GM12878 (cell line): ENCODE measurements at regions not wholly inside any gene's neighbourhood (a gene's known extent, or its start where the extent isn't known, plus 50 kb on each side); places are given as distances from the start of the nearest gene placed in this dataset.

Experiments used
- BCL11A ChIP-seq: IDR thresholded peaks from 2 replicates; pipeline ENCODE4 v1.6.1; 2011; ENCODE audit warnings: low read depth, low read length
- CREB1 ChIP-seq: IDR thresholded peaks from 2 replicates; pipeline ENCODE4 v1.6.1; 2012; ENCODE audit warnings: low read depth, mild to moderate bottlenecking, inconsistent platforms
- CREM ChIP-seq: IDR thresholded peaks from 2 replicates; pipeline ENCODE4 v1.6.1; 2014; ENCODE audit warnings: antibody characterized with exemption, low read depth
- EP300 ChIP-seq, 2 experiments: fragments of 150-350 bp in 1 of 2; IDR thresholded peaks; 2 replicates each; pipeline ENCODE4 v1.6.1; 2011 to 2012; ENCODE audit warnings: low read depth in 2 of 2, low read length in 2 of 2, borderline replicate concordance in 1 of 2, improper control_type of control experiment in 1 of 2, inconsistent platforms in 1 of 2; ENCODE audit not compliant: control insufficient read depth in 1 of 2
- FOS ChIP-seq: IDR thresholded peaks from 3 replicates; pipeline ENCODE4 v1.6.1; 2011; ENCODE audit warnings: borderline replicate concordance; ENCODE audit not compliant: insufficient read length; ENCODE audit errors: extremely low read depth
- NBN ChIP-seq: fragments of 450-650 bp; IDR thresholded peaks from 2 replicates; pipeline ENCODE4 v1.6.1; 2016
- SIN3A ChIP-seq: IDR thresholded peaks from 2 replicates; pipeline ENCODE4 v1.6.1; 2012; ENCODE audit warnings: low read depth, low read length, improper control_type of control experiment
- TAF1 ChIP-seq: IDR thresholded peaks from 2 replicates; pipeline ENCODE4 v1.6.1; 2011; ENCODE audit warnings: mild to moderate bottlenecking, low read depth, low read length, borderline replicate concordance
- ZNF24 ChIP-seq: fragments of 450-650 bp; IDR thresholded peaks from 2 replicates; pipeline ENCODE4 v1.6.1; 2017; ENCODE audit warnings: antibody characterized with exemption, mild to moderate bottlenecking
- TF ChIP-seq, protein P1 (sequence below): fragments of 450-650 bp; IDR thresholded peaks from 2 replicates; pipeline ENCODE4 v1.6.1; 2018; ENCODE audit warnings: borderline replicate concordance, mild to moderate bottlenecking; ENCODE audit not compliant: partially characterized antibody
- TF ChIP-seq, protein P2 (sequence below): fragments of 450-650 bp; formaldehyde crosslinking; IDR thresholded peaks from 2 replicates; pipeline ENCODE4 v1.4.0; 2022; ENCODE audit warnings: mild to moderate bottlenecking, moderate library complexity
- TF ChIP-seq, protein P3 (sequence below): fragments of 450-650 bp; IDR thresholded peaks from 2 replicates; pipeline ENCODE4 v1.6.1; 2017; ENCODE audit warnings: borderline replicate concordance
- TF ChIP-seq, protein P4 (sequence below), 3 experiments: IDR thresholded peaks in 2 of 3; conservative IDR thresholded peaks in 1 of 3; 2 replicates each; pipeline ENCODE4 v1.5.1; 2011; ENCODE audit warnings: low read depth in 3 of 3, low read length in 3 of 3, mild to moderate bottlenecking in 3 of 3, control low read depth in 2 of 3, moderate library complexity in 2 of 3, inconsistent platforms in 1 of 3, mixed read lengths in 1 of 3; ENCODE audit not compliant: control insufficient read depth in 2 of 3, insufficient read depth in 1 of 3; ENCODE audit errors: extremely low read depth in 1 of 3

DNA sequence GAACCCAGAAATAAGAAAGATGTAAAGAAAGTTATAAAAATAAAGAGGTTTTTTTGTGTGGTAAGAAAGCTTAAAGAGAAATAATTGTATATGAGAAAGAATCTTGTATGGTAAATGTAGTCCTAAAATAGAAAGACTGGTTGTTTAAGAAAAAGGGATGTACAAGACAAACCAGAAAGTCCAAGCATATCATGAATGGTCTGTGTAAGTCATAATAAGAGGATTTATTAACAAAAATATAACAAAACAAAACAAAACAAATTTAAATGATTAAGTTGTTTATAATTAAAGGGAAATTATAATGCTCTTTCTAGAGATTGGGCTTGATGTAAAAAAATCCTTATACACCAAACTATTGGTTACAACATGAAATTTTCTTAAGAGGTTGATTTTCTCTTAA is 590.4 kb upstream of the PTGER4 start:
- TF ChIP-seq, protein P1, sequence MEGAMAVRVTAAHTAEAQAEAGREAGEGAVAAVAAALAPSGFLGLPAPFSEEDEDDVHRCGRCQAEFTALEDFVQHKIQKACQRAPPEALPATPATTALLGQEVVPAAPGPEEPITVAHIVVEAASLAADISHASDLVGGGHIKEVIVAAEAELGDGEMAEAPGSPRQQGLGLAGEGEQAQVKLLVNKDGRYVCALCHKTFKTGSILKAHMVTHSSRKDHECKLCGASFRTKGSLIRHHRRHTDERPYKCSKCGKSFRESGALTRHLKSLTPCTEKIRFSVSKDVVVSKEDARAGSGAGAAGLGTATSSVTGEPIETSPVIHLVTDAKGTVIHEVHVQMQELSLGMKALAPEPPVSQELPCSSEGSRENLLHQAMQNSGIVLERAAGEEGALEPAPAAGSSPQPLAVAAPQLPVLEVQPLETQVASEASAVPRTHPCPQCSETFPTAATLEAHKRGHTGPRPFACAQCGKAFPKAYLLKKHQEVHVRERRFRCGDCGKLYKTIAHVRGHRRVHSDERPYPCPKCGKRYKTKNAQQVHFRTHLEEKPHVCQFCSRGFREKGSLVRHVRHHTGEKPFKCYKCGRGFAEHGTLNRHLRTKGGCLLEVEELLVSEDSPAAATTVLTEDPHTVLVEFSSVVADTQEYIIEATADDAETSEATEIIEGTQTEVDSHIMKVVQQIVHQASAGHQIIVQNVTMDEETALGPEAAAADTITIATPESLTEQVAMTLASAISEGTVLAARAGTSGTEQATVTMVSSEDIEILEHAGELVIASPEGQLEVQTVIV, result no peak
- no peak for TF ChIP-seq TAF1
- TF ChIP-seq SIN3A, result no peak
- no peak for TF ChIP-seq NBN
- TF ChIP-seq, protein P2, sequence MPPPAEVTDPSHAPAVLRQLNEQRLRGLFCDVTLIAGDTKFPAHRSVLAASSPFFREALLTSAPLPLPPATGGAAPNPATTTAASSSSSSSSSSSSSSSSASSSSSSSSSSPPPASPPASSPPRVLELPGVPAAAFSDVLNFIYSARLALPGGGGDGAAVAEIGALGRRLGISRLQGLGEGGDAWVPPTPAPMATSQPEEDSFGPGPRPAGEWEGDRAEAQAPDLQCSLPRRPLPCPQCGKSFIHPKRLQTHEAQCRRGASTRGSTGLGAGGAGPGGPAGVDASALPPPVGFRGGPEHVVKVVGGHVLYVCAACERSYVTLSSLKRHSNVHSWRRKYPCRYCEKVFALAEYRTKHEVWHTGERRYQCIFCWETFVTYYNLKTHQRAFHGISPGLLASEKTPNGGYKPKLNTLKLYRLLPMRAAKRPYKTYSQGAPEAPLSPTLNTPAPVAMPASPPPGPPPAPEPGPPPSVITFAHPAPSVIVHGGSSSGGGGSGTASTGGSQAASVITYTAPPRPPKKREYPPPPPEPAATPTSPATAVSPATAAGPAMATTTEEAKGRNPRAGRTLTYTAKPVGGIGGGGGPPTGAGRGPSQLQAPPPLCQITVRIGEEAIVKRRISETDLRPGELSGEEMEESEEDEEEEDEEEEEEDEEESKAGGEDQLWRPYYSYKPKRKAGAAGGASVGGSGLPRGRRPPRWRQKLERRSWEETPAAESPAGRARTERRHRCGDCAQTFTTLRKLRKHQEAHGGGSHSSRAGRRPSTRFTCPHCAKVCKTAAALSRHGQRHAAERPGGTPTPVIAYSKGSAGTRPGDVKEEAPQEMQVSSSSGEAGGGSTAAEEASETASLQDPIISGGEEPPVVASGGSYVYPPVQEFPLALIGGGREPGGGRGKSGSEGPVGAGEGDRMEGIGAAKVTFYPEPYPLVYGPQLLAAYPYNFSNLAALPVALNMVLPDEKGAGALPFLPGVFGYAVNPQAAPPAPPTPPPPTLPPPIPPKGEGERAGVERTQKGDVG (CRISPR knock-in tag), result no peak
- no peak for TF ChIP-seq CREM
- no peak for TF ChIP-seq EP300 (IDR thresholded peaks at IDR 0.05; ENCODE audit: borderline replicate concordance in 1 of 2, control insufficient read depth in 1 of 2, low read depth in 2 of 2, low read length in 2 of 2)
- TF ChIP-seq FOS, result no peak
- TF ChIP-seq, protein P3, sequence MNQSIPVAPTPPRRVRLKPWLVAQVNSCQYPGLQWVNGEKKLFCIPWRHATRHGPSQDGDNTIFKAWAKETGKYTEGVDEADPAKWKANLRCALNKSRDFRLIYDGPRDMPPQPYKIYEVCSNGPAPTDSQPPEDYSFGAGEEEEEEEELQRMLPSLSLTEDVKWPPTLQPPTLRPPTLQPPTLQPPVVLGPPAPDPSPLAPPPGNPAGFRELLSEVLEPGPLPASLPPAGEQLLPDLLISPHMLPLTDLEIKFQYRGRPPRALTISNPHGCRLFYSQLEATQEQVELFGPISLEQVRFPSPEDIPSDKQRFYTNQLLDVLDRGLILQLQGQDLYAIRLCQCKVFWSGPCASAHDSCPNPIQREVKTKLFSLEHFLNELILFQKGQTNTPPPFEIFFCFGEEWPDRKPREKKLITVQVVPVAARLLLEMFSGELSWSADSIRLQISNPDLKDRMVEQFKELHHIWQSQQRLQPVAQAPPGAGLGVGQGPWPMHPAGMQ, result no peak
- no peak for TF ChIP-seq ZNF24
- no peak for TF ChIP-seq CREB1
- no peak for TF ChIP-seq BCL11A
- TF ChIP-seq, protein P4, sequence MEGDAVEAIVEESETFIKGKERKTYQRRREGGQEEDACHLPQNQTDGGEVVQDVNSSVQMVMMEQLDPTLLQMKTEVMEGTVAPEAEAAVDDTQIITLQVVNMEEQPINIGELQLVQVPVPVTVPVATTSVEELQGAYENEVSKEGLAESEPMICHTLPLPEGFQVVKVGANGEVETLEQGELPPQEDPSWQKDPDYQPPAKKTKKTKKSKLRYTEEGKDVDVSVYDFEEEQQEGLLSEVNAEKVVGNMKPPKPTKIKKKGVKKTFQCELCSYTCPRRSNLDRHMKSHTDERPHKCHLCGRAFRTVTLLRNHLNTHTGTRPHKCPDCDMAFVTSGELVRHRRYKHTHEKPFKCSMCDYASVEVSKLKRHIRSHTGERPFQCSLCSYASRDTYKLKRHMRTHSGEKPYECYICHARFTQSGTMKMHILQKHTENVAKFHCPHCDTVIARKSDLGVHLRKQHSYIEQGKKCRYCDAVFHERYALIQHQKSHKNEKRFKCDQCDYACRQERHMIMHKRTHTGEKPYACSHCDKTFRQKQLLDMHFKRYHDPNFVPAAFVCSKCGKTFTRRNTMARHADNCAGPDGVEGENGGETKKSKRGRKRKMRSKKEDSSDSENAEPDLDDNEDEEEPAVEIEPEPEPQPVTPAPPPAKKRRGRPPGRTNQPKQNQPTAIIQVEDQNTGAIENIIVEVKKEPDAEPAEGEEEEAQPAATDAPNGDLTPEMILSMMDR (IDR thresholded peaks at IDR 0.05 in 2 of 3, conservative IDR thresholded peaks at IDR 0.05 in 1 of 3; ENCODE audit: control insufficient read depth in 2 of 3, extremely low read depth in 1 of 3, insufficient read depth in 1 of 3, low read depth in 3 of 3, low read length in 3 of 3), result no peak
